ENCODE measurements at regions not wholly inside any gene's neighbourhood (a gene's known extent, or its start where the extent isn't known, plus 50 kb on each side); places are given as distances from the start of the nearest gene placed in this dataset.

- H3K27ac ChIP-seq (ENCODE audit: insufficient read depth in 1 of 2, low read depth in 1 of 2, low read length in 2 of 2, poor library complexity in 1 of 2, severe bottlenecking in 2 of 2), result no peak overlapping the region
- H3K9me3 ChIP-seq (ENCODE audit: control extremely low read depth in 1 of 5, control insufficient read depth in 4 of 5, insufficient read depth in 2 of 5, low read depth in 1 of 5, low read length in 4 of 5), result peaks cover 0 to 3% (median 0%) of the 10 kb centered on the region in 5 experiments
- ChIA-PET CTCF (no interaction called here), POLR2A (no interaction called here)
- H3K36me3 ChIP-seq (ENCODE audit: control insufficient read depth in 4 of 4, insufficient read depth in 4 of 4, low read length in 3 of 4), result no peaks in the 10 kb centered on the region
- peaks cover 0 to 57% (median 31%) of the 10 kb centered on the region in 5 experiments for H3K27me3 ChIP-seq (replicated peaks in 2 of 5; ENCODE audit: control insufficient read depth in 4 of 5, insufficient read depth in 5 of 5, low read length in 4 of 5)
- no peak for DNase-seq
- H3K4me3 ChIP-seq (ENCODE audit: control insufficient read depth in 1 of 7, extremely low read depth in 1 of 7, insufficient read depth in 4 of 7, low read depth in 2 of 7, low read length in 6 of 7), result no peak overlapping the region
- WGBS (ENCODE audit: insufficient coverage), result 75% methylated on average over 5 of the region's 10 CpGs
- no peaks in the 10 kb centered on the region for H3K4me1 ChIP-seq (ENCODE audit: control extremely low read depth in 1 of 4, control insufficient read depth in 4 of 4, insufficient read depth in 4 of 4, low read length in 3 of 4)
Measured at GRCh38 chr2:44886414-44886813, 55.1 kb upstream of the SIX3 start.

GRCh38 chr2:44889096-44889495 is 52.4 kb upstream of the SIX3 start:
- no peak for DNase-seq
- CTCF ChIA-PET, result no interaction called here
- whole genome bisulfite sequencing (ENCODE audit: insufficient coverage), result 100% methylated on average over 2 of the region's 3 CpGs
- no peaks in the 10 kb centered on the region for H3K4me1 ChIP-seq (ENCODE audit: control extremely low read depth in 1 of 4, control insufficient read depth in 4 of 4, insufficient read depth in 4 of 4, low read length in 3 of 4)
- POLR2A ChIA-PET, result no interaction called here
- H3K4me3 ChIP-seq (ENCODE audit: control insufficient read depth in 1 of 7, extremely low read depth in 1 of 7, insufficient read depth in 4 of 7, low read depth in 2 of 7, low read length in 6 of 7), result no peak overlapping the region
- peaks cover 0 to 13% (median 5%) of the 10 kb centered on the region in 5 experiments for H3K9me3 ChIP-seq (ENCODE audit: control extremely low read depth in 1 of 5, control insufficient read depth in 4 of 5, insufficient read depth in 2 of 5, low read depth in 1 of 5, low read length in 4 of 5)
- no peaks in the 10 kb centered on the region for H3K36me3 ChIP-seq (ENCODE audit: control insufficient read depth in 4 of 4, insufficient read depth in 4 of 4, low read length in 3 of 4)
- no peak overlapping the region for H3K27ac ChIP-seq (ENCODE audit: insufficient read depth in 1 of 2, low read depth in 1 of 2, low read length in 2 of 2, poor library complexity in 1 of 2, severe bottlenecking in 2 of 2)
- H3K27me3 ChIP-seq (replicated peaks in 2 of 5; ENCODE audit: control insufficient read depth in 4 of 5, insufficient read depth in 5 of 5, low read length in 4 of 5), result peaks cover 0 to 39% (median 22%) of the 10 kb centered on the region in 5 experiments
